AG04449 (cell line): ENCODE measurements at regions not wholly inside any gene's neighbourhood (a gene's known extent, or its start where the extent isn't known, plus 50 kb on each side); places are given as distances from the start of the nearest gene placed in this dataset.
"Not testable (repeated sequence)": the region's sequence is repeated elsewhere in the genome, so short reads cannot be mapped to it uniquely, and the experiment has no call there.

Experiments
- CTCF ChIA-PET: fragments of 350-600 bp; formaldehyde crosslinking; extraction: SDS; loops from one replicate; lab custom pipeline; 2021; ENCODE audit warnings: antibody characterized with exemption; lab: Yijun Ruan, JAX
- POLR2A ChIA-PET: fragments of 400-600, 350-600 bp; formaldehyde crosslinking; extraction: SDS; loops from one replicate; lab custom pipeline; 2020; ENCODE audit warnings: antibody characterized with exemption, inconsistent platforms; lab: Yijun Ruan, JAX
- DNase-seq: peaks from one replicate; pipeline ENCODE4 v3.0.0-alpha.2; 2010; ENCODE audit warnings: low read depth, low spot score
- H3K4me3 ChIP-seq: 2 replicates; pipeline ENCODE4 v1.5.1; 2011; ENCODE audit warnings: low read depth, mild to moderate bottlenecking, control low read depth, low read length
- TF ChIP-seq, protein P1 (sequence below): IDR thresholded peaks from one replicate; pipeline ENCODE4 v1.5.1; 2011; ENCODE audit warnings: mild to moderate bottlenecking, moderate library complexity, low read length, control low read depth, inconsistent platforms; ENCODE audit not compliant: insufficient read depth; ENCODE audit errors: missing control alignments

DNA sequence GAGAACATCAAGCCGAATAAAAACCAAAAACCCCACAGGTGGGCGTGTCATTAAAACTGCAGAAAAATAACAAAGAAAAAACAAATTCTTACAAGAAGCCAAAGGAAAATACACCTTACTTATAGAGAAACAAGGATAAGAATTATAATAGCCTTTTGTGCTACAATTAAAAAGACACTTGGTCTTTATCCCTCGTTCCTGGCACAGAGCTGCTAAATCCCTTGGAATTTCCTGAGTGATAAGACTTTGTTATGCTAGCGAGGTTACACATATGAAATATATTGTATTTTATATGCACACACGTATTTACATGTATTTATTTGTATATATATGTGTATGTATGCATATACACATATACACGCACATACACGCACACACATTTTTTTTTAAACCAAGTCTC, 325.3 kb upstream of the TFPI start:
- TF ChIP-seq, protein P1, sequence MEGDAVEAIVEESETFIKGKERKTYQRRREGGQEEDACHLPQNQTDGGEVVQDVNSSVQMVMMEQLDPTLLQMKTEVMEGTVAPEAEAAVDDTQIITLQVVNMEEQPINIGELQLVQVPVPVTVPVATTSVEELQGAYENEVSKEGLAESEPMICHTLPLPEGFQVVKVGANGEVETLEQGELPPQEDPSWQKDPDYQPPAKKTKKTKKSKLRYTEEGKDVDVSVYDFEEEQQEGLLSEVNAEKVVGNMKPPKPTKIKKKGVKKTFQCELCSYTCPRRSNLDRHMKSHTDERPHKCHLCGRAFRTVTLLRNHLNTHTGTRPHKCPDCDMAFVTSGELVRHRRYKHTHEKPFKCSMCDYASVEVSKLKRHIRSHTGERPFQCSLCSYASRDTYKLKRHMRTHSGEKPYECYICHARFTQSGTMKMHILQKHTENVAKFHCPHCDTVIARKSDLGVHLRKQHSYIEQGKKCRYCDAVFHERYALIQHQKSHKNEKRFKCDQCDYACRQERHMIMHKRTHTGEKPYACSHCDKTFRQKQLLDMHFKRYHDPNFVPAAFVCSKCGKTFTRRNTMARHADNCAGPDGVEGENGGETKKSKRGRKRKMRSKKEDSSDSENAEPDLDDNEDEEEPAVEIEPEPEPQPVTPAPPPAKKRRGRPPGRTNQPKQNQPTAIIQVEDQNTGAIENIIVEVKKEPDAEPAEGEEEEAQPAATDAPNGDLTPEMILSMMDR = no peak
- ChIA-PET CTCF (no interaction called here), POLR2A (no interaction called here)
- no peak overlapping the region for H3K4me3 ChIP-seq
- no peak for DNase-seq

DNA sequence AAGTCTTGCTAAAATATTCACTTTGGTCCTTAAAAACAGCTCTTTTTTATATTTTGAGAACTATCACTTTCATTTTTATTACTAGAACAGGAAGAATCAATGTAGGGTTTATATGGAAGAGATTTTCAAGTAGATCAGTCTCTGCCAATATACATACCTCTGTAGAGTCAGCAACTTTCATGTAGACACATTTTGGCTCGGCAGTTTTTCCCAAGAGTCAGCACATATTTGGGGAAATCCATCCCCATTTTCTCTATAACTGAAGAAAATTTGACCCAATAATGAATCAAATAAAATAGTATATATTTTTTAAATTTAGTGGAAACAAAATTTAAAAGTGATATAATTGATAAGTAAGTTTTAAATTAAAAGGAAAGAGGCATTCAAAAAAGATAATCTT, 329.8 kb upstream of the TFPI start:
- ChIA-PET CTCF (no interaction called here), POLR2A (no interaction called here)
- H3K4me3 ChIP-seq = no peak overlapping the region
- no peak for DNase-seq
- TF ChIP-seq, protein P1 = no peak

DNA sequence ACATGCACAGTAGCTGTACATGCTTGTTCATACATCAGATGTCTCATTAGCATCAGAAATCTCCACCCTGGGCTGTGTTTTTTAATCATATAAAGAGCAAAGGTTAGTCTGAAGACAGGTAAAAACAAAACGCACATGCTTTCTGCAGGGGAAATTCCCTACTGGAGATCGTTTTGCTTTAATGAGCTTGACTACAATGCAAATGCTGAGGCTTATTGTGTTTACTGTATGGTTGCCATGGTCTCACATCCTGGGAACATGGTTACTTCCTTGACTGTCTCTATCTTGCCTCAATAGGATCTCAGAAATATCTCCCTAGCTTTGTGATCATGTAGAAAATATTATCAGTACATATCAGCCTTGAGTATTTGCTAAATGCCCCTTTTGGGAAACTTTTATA, 336.5 kb upstream of the TFPI start:
- ChIA-PET POLR2A (no interaction called here), CTCF (no interaction called here)
- H3K4me3 ChIP-seq = no peak overlapping the region
- TF ChIP-seq, protein P1 = no peak
- DNase-seq = no peak

DNA sequence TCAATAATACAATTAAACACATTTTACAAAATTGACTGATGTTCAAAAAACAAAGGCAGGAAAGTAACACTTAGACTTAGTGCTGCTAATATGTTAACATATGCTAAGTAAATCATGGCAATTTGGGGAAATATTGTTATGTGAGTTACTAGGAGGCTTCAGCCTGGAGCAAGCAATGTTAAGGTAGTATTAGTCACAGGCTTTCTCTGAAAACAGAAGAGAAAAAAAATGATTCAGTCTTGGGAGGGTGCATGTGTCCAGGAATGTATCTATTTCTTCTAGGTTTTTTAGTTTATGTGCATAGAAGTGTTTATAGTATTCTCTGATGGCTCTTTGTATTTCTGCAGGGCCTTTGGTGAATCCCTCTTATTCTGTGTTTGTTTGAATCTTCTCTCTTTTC, 345.8 kb upstream of the TFPI start:
- CTCF ChIA-PET = no interaction called here
- TF ChIP-seq, protein P1 = no peak
- no peak for DNase-seq
- no peak overlapping the region for H3K4me3 ChIP-seq
- POLR2A ChIA-PET = no interaction called here

DNA sequence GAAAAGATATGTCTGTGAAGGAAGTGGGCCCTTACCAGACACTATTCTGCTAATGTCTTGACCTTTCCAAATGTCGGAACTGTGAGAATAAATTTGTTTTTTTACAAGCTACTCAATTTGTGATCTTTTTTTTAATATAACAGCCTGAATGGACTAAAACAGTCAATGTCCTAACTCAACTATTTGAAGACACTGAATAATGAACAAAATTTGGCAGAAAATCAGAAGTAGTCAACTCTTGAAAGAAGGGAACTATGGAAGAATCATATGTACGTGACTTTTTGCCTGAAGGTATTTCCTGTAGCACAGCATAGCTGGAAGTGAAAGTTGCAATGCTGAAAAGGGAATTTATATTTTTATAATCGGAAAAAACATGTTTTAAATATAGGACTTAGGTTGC, 351.8 kb upstream of the TFPI start:
- no peak overlapping the region for H3K4me3 ChIP-seq
- POLR2A ChIA-PET = no interaction called here
- TF ChIP-seq, protein P1 = no peak
- DNase-seq = no peak
- CTCF ChIA-PET = no interaction called here

DNA sequence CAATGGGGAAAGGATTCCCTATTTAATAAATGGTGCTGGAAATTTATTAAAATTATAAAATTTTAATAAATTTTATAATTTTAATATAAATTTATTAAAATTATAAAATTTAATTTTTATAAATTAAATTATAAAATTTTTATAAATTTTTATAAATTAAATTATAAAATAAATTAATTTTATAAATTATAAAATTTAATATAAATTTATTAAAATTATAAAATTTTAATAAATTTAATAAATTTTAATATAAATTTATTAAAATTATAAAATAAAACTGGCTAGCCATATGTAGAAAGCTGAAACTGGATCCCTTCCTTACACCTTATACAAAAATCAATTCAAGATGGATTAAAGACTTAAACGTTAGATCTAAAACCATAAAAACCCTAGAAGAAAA, 356.7 kb upstream of the TFPI start:
- DNase-seq, CTCF ChIA-PET, H3K4me3 ChIP-seq, POLR2A ChIA-PET: not testable (repeated sequence)

DNA sequence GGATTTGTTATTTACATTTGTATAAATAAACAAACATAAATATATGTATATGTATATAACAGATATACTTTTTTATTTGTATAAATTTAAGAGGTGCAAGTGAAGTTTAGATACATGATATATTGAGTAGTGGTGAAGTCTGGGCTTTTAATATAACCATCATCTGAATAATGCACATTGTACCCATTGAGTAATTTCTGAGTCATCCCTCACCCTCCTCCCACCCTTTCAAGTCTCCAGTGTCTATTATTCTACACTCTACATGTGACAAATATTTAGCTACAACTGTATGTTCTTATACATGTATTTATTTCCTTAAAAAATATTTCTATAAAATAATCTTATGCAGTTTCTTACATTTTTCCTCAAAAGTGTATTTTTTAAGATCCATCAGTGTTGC, 358.7 kb upstream of the TFPI start:
- POLR2A ChIA-PET = no interaction called here
- no peak for DNase-seq
- no peak overlapping the region for H3K4me3 ChIP-seq
- TF ChIP-seq, protein P1 = no peak
- CTCF ChIA-PET = no interaction called here
